SK-N-MC (cell line): ENCODE measurements at regions not wholly inside any gene's neighbourhood (a gene's known extent, or its start where the extent isn't known, plus 50 kb on each side); places are given as distances from the start of the nearest gene placed in this dataset.

ENCODE experiments used
- EZH2 ChIP-seq: fragments of 200-600 bp; sonication (generic); IDR thresholded peaks from one replicate; pipeline ENCODE4 v1.6.1; 2017; ENCODE audit warnings: antibody characterized with exemption
- FOXP2 ChIP-seq: optimal IDR thresholded peaks from 2 replicates; pipeline ENCODE3; 2011; ENCODE audit warnings: mild to moderate bottlenecking, moderate library complexity; ENCODE audit not compliant: insufficient read depth; ENCODE audit errors: extremely low read length, control extremely low read depth
- POLR2AphosphoS5 ChIP-seq: IDR thresholded peaks from 2 replicates; pipeline ENCODE4 v1.6.1; 2012; ENCODE audit warnings: mild to moderate bottlenecking, low read depth, low read length, borderline replicate concordance

DNA sequence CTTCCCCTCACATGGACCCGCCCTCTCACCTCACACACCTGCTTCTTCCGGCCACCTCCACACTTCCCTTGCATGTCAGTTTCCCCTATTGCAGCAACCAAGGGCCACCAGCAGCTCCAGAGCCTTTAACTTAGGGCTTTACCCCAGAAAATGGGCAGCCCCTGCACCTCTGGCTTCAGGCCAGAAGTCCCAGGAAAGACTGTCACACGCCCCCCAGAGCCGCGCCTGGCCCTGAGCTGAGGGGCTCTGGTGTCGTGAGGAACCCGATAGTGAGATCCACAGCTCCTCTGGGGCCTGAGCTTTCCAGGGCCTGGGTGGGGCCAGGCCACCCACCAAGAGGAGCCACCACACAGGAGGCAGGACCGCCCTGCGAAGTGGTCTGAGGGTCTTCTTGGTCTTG lies 182.4 kb downstream of the DLL1 start:
- no peak for TF ChIP-seq POLR2AphosphoS5
- no peak for TF ChIP-seq EZH2
- no peak for TF ChIP-seq FOXP2
